Nephron progenitor cell (in vitro differentiated cells): ENCODE measurements at regions not wholly inside any gene's neighbourhood (a gene's known extent, or its start where the extent isn't known, plus 50 kb on each side); places are given as distances from the start of the nearest gene placed in this dataset.
A peak's percentile ranks its signal among the peaks of the same experiment; 100 is the strongest.

ENCODE experiments used
- DNase-seq: peaks from one replicate; pipeline ENCODE4 v3.0.0; 2021
- H3K27ac Mint-ChIP-seq: 2 replicates; pipeline ENCODE4 v1.8.0; 2021; ENCODE audit warnings: mild to moderate bottlenecking, moderate library complexity, mixed read lengths
- H3K27me3 Mint-ChIP-seq: 2 replicates; pipeline ENCODE4 v1.8.0; 2021; ENCODE audit warnings: mild to moderate bottlenecking, low read depth, mixed read lengths; ENCODE audit not compliant: poor library complexity
- H3K36me3 Mint-ChIP-seq: 2 replicates; pipeline ENCODE4 v1.8.0; 2021; ENCODE audit warnings: low read depth, mixed read lengths
- H3K4me1 Mint-ChIP-seq: 2 replicates; pipeline ENCODE4 v1.8.0; 2021; ENCODE audit warnings: mixed read lengths
- H3K4me3 Mint-ChIP-seq: 2 replicates; pipeline ENCODE4 v1.8.0; 2021; ENCODE audit warnings: mild to moderate bottlenecking, moderate library complexity, mixed read lengths
- H3K9me3 Mint-ChIP-seq: 2 replicates; pipeline ENCODE4 v1.8.0; 2021; ENCODE audit warnings: mild to moderate bottlenecking, moderate library complexity, mixed read lengths
- TF ChIP-seq, protein P1 (sequence below): fragments of 200-600 bp; sonication (generic); IDR thresholded peaks from 2 replicates; pipeline ENCODE4 v1.5.0; 2021; ENCODE audit warnings: antibody characterized with exemption

DNA sequence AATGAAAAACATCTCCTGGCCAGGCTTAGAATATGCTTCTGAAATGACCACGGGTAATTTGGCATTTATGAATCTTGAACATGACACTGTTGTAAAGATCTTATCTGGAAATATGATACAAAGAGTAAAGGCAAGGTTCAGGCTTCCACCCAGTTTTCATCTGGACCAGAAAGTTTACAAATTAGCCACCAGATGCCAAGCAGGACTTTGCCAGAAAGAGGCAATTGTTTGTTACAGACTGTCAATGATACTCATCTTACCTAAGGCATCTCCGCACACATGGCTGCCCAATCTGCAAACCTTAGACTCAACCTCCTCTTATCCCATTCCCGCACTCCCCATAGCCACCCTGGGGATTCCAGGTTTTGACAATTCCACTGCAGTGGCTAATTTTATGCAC, 795.3 kb downstream of the TYW1 start:
- Mint-ChIP-seq H3K4me1 (no peaks in the 10 kb centered on the region), H3K4me3 (no peak overlapping the region), H3K36me3 (no peaks in the 10 kb centered on the region), H3K9me3 (no peaks in the 10 kb centered on the region), H3K27me3 (peaks cover 21% of the 10 kb centered on the region), H3K27ac (no peak overlapping the region)
- TF ChIP-seq, protein P1, sequence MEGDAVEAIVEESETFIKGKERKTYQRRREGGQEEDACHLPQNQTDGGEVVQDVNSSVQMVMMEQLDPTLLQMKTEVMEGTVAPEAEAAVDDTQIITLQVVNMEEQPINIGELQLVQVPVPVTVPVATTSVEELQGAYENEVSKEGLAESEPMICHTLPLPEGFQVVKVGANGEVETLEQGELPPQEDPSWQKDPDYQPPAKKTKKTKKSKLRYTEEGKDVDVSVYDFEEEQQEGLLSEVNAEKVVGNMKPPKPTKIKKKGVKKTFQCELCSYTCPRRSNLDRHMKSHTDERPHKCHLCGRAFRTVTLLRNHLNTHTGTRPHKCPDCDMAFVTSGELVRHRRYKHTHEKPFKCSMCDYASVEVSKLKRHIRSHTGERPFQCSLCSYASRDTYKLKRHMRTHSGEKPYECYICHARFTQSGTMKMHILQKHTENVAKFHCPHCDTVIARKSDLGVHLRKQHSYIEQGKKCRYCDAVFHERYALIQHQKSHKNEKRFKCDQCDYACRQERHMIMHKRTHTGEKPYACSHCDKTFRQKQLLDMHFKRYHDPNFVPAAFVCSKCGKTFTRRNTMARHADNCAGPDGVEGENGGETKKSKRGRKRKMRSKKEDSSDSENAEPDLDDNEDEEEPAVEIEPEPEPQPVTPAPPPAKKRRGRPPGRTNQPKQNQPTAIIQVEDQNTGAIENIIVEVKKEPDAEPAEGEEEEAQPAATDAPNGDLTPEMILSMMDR, result no peak
- no peak for DNase-seq

DNA sequence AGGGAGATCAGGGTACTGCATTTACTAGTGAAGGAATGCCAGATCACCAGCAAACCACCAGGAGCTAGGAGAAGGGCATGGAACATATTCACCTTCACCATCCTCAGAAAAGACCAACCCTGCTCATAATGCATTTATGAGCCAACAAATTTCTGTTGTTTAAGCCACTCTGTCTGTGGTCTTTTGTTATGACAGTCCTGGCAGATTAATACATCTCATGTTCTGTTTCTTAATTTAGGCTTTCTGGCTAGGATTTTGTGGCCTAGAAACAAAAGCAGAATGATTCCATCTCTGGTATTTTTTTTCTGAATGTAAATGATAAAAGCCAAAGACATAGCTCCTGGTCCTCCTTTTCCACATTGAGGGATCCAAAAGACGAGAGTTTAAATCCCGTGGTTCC, 797.9 kb downstream of the TYW1 start:
- TF ChIP-seq, protein P1, result no peak
- Mint-ChIP-seq H3K9me3 (no peaks in the 10 kb centered on the region), H3K27ac (no peak overlapping the region), H3K36me3 (no peaks in the 10 kb centered on the region), H3K4me3 (no peak overlapping the region), H3K27me3 (peaks cover 21% of the 10 kb centered on the region), H3K4me1 (no peaks in the 10 kb centered on the region)
- no peak for DNase-seq

DNA sequence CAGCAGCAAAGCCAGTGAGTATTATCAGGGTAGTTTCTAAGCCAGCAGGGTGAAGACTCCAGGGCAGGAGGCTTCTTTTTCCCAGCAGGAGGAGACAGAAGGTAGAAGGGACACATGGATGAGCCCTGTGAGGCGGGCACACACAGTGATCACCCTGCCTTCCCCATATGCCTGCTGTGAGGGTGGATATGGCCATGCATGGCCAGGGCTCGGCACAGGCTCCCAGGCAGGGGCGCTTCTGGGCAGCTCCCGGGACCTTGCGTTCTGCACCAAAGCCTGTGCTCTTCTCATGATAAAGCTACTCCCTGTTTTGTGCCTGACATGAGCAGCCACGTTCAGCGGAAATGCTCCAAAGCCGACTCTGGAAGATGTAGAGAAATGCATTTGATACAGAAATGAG, 807.2 kb downstream of the TYW1 start:
- no peak for DNase-seq
- Mint-ChIP-seq H3K27ac (no peak overlapping the region), H3K9me3 (peaks cover 4% of the 10 kb centered on the region), H3K4me3 (no peak overlapping the region), H3K36me3 (no peaks in the 10 kb centered on the region), H3K27me3 (peaks cover 41% of the 10 kb centered on the region), H3K4me1 (peaks cover 5% of the 10 kb centered on the region)
- TF ChIP-seq, protein P1, result no peak

DNA sequence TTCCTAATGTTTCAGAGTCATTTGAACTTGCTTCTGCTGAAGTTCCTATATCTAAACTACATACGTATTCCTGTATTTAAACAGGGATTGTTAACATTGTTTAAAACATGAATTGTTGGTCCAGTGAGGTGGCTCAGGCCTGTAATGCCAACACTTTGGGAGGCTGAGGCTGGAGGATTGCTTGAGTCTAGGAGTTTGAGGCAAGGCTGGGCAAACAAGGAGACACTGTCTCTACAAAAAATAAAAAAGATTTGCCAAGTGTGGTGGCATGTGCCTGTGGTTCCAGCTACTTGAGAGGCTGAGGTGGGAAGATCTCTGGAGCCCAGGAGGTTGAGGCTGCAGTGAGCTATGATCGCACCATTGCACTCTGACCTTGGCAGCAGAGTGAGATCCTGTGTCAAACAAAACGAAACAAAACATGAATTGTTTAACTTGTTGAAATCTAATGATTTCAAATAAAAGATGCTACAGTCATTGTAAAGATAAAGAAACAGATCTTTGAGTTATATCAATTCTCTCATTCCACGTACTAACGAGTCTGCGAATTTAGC, 809.4 kb downstream of the TYW1 start:
- Mint-ChIP-seq H3K27me3 (peaks cover 42% of the 10 kb centered on the region), H3K9me3 (no peaks in the 10 kb centered on the region), H3K4me1 (peaks cover 5% of the 10 kb centered on the region), H3K36me3 (no peaks in the 10 kb centered on the region), H3K4me3 (no peak overlapping the region), H3K27ac (no peak overlapping the region)
- TF ChIP-seq, protein P1, result no peak
- DNase-seq, result no peak

DNA sequence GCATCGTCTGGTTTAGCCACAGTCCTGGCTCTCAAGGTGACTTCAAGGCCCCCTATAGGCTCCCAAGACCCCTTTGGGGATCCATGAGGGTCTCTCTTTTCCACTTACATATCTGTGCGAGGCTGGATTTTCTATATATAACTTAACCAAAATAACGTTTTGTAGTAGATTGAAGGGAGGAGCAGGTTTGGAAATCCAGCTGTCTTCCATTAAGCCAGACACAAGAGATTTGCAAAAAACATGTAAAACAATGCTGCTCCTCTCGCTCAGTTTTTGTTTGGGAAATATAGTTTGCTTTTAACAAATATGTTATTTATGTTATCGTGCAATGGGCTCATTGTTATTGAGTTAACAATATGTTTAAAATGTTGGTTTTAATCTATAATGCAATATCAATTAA, 811.2 kb downstream of the TYW1 start:
- H3K27ac Mint-ChIP-seq, result no peak overlapping the region
- peaks cover 40% of the 10 kb centered on the region for H3K27me3 Mint-ChIP-seq
- DNase-seq, result no peak
- H3K9me3 Mint-ChIP-seq, result no peaks in the 10 kb centered on the region
- no peak overlapping the region for H3K4me3 Mint-ChIP-seq
- peaks cover 5% of the 10 kb centered on the region for H3K4me1 Mint-ChIP-seq
- H3K36me3 Mint-ChIP-seq, result no peaks in the 10 kb centered on the region
- TF ChIP-seq, protein P1, result no peak

DNA sequence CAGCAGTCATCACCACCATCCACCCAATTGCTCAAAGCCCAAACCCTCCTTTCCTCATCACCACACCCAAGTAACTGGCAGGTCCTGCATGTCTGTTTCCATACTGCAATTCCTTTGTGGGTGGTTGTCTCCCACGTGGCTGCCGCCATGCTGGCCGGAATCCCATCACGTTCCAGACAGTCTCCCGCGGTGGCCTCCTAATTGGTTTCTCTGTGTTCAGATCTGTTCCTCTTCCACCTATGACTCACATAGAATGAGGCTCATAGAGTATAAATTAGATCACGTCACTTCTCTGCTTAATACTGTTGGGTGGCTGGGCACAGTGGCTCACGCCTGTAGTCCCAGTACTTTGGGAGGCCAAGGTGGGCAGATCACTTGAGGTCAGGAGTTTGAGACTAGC, 813.0 kb downstream of the TYW1 start:
- TF ChIP-seq, protein P1, result no peak
- Mint-ChIP-seq H3K9me3 (no peaks in the 10 kb centered on the region), H3K4me1 (no peaks in the 10 kb centered on the region), H3K36me3 (no peaks in the 10 kb centered on the region), H3K27ac (peak overlapping the region; percentile 51), H3K27me3 (peaks cover 27% of the 10 kb centered on the region), H3K4me3 (no peak overlapping the region)
- DNase-seq, result no peak
